NB4 (cell line): ENCODE measurements at regions not wholly inside any gene's neighbourhood (a gene's known extent, or its start where the extent isn't known, plus 50 kb on each side); places are given as distances from the start of the nearest gene placed in this dataset.

Experiments
- DNase-seq: peaks from one replicate; pipeline ENCODE4 v3.0.0; 2010; ENCODE audit warnings: low read depth
- H3K4me3 ChIP-seq: one replicate; pipeline ENCODE4 v1.5.1; 2011; ENCODE audit warnings: mild to moderate bottlenecking, low read depth, low read length, moderate library complexity
- CTCF ChIP-seq: IDR thresholded peaks from one replicate; pipeline ENCODE4 v1.5.1; 2012; ENCODE audit warnings: low read depth, low read length
- MAX ChIP-seq: IDR thresholded peaks from 2 replicates; pipeline ENCODE4 v1.6.1; 2011; ENCODE audit warnings: low read depth, low read length
- MYC ChIP-seq: IDR thresholded peaks from 2 replicates; pipeline ENCODE4 v1.6.1; 2011; ENCODE audit warnings: low read depth, low read length
- POLR2A ChIP-seq: IDR thresholded peaks from 2 replicates; pipeline ENCODE4 v1.6.1; 2011; ENCODE audit warnings: mild to moderate bottlenecking; ENCODE audit not compliant: insufficient read length; ENCODE audit errors: extremely low read depth

- TF ChIP-seq MYC: no peak
- TF ChIP-seq POLR2A: no peak
- TF ChIP-seq CTCF: no peak
- TF ChIP-seq MAX: no peak
- no peak overlapping the region for H3K4me3 ChIP-seq
- no peak for DNase-seq
Observed at GRCh38 chr14:53884601-53885000, 72.0 kb downstream of the BMP4 start.

GRCh38 chr14:53883739-53884138, 72.9 kb downstream of the BMP4 start:
- no peak overlapping the region for H3K4me3 ChIP-seq
- DNase-seq: no peak
- TF ChIP-seq MYC (no peak), CTCF (no peak), MAX (no peak), POLR2A (no peak)

GRCh38 chr14:53882684-53883083, 73.9 kb downstream of the BMP4 start:
- no peak overlapping the region for H3K4me3 ChIP-seq
- TF ChIP-seq MYC (no peak), CTCF (no peak), MAX (no peak), POLR2A (no peak)
- no peak for DNase-seq

- TF ChIP-seq POLR2A (no peak), MYC (no peak), CTCF (no peak), MAX (no peak)
- H3K4me3 ChIP-seq: no peak overlapping the region
- DNase-seq: no peak
Observed at GRCh38 chr14:53881921-53882320, 74.7 kb downstream of the BMP4 start.

- no peak for TF ChIP-seq MAX
- no peak for TF ChIP-seq POLR2A
- no peak for TF ChIP-seq CTCF
- no peak for TF ChIP-seq MYC
- H3K4me3 ChIP-seq: no peak overlapping the region
- DNase-seq: no peak
Observed at GRCh38 chr14:53881161-53881871, 75.3 kb downstream of the BMP4 start.
